HG03025 (cell line): ENCODE measurements at regions not wholly inside any gene's neighbourhood (a gene's known extent, or its start where the extent isn't known, plus 50 kb on each side); places are given as distances from the start of the nearest gene placed in this dataset.

ENCODE experiments used
- ATAC-seq: cut with Tn5 transposase; IDR thresholded peaks from one replicate; pipeline ENCODE4 v1.9.1; 2021; ENCODE audit warnings: mild to moderate bottlenecking, moderate library complexity; ENCODE audit not compliant: unreplicated experiment, low FRiP score

- ATAC-seq = no peak
Observed at GRCh38 chr4:136725286-136726081, 806.8 kb downstream of the PCDH18 start.

- no peak for ATAC-seq
Observed at GRCh38 chr4:136713140-136713539, 819.2 kb downstream of the PCDH18 start.

- ATAC-seq = no peak
Observed at GRCh38 chr4:136709897-136710296, 822.4 kb downstream of the PCDH18 start.

GRCh38 chr4:136706942-136707341, 825.4 kb downstream of the PCDH18 start:
- ATAC-seq = no peak

- ATAC-seq = no peak
Observed at GRCh38 chr4:136699905-136700304, 832.4 kb downstream of the PCDH18 start.

GRCh38 chr4:136691607-136692006, 840.7 kb downstream of the PCDH18 start:
- no peak for ATAC-seq

- no peak for ATAC-seq
Observed at GRCh38 chr4:136690360-136690759, 841.9 kb downstream of the PCDH18 start.

- no peak for ATAC-seq
Observed at GRCh38 chr4:136687596-136687995, 844.7 kb downstream of the PCDH18 start.

- ATAC-seq = no peak
Observed at GRCh38 chr4:136687118-136687517, 845.2 kb downstream of the PCDH18 start.

- no peak for ATAC-seq
Observed at GRCh38 chr4:136680761-136681160, 851.5 kb downstream of the PCDH18 start.

GRCh38 chr4:136680271-136680670, 852.0 kb downstream of the PCDH18 start:
- ATAC-seq = no peak

GRCh38 chr4:136670265-136670664, 862.0 kb downstream of the PCDH18 start:
- ATAC-seq = no peak

GRCh38 chr4:136664988-136665387, 867.3 kb downstream of the PCDH18 start:
- ATAC-seq = no peak

GRCh38 chr4:136662539-136662938, 869.8 kb downstream of the PCDH18 start:
- ATAC-seq = no peak

- no peak for ATAC-seq
Observed at GRCh38 chr4:136653640-136654406, 878.5 kb downstream of the PCDH18 start.

GRCh38 chr4:136651932-136652331, 880.4 kb downstream of the PCDH18 start:
- no peak for ATAC-seq

- ATAC-seq = no peak
Observed at GRCh38 chr4:136651278-136651667, 881.0 kb downstream of the PCDH18 start.

GRCh38 chr4:136650541-136651277, 881.6 kb downstream of the PCDH18 start:
- ATAC-seq = no peak

GRCh38 chr4:136644279-136644678, 888.0 kb downstream of the PCDH18 start:
- ATAC-seq = no peak

GRCh38 chr4:136643416-136643815, 888.9 kb downstream of the PCDH18 start:
- no peak for ATAC-seq
